Stomach (tissue), 4 donors: ENCODE measurements at regions not wholly inside any gene's neighbourhood (a gene's known extent, or its start where the extent isn't known, plus 50 kb on each side); places are given as distances from the start of the nearest gene placed in this dataset.

Experiments
- CTCF ChIP-seq, 7 experiments: fragments of 450-650 bp in 4 of 7; fragments of 200-600 bp in 3 of 7; sonication (generic) in 3 of 7; IDR thresholded peaks; one replicate each; pipeline ENCODE4 v1.5.1; 2016 to 2019; ENCODE audit warnings: antibody characterized with exemption in 7 of 7, control low read depth in 2 of 7, mild to moderate bottlenecking in 1 of 7
- EP300 ChIP-seq: sonication (generic); formaldehyde crosslinking; IDR thresholded peaks from one replicate; pipeline ENCODE4 v1.6.1; 2017; ENCODE audit warnings: antibody characterized with exemption
- POLR2A ChIP-seq, 4 donors: fragments of 450-650 bp; IDR thresholded peaks; one replicate each; pipeline ENCODE4 v1.6.1; 2016; ENCODE audit warnings: antibody characterized with exemption in 4 of 4, control low read depth in 2 of 4, mild to moderate bottlenecking in 1 of 4, moderate library complexity in 1 of 4
- POLR2AphosphoS5 ChIP-seq, 3 donors: sonication (generic); formaldehyde crosslinking; IDR thresholded peaks; one replicate each; pipeline ENCODE4 v1.6.1; 2016; ENCODE audit warnings: antibody characterized with exemption in 3 of 3

GRCh38 chr12:115102450-115102849 is 418.5 kb upstream of the TBX3 start:
- no peak for TF ChIP-seq CTCF (IDR thresholded peaks at IDR 0.05)
- no peak for TF ChIP-seq POLR2A (IDR thresholded peaks at IDR 0.05)
- TF ChIP-seq EP300, result no peak
- TF ChIP-seq POLR2AphosphoS5 (IDR thresholded peaks at IDR 0.05), result no peak
